HG02763 (cell line): ENCODE measurements at regions not wholly inside any gene's neighbourhood (a gene's known extent, or its start where the extent isn't known, plus 50 kb on each side); places are given as distances from the start of the nearest gene placed in this dataset.

Experiments
- ATAC-seq: cut with Tn5 transposase; IDR thresholded peaks from one replicate; pipeline ENCODE4 v1.9.1; 2021; ENCODE audit warnings: mild to moderate bottlenecking, moderate library complexity; ENCODE audit not compliant: unreplicated experiment

DNA sequence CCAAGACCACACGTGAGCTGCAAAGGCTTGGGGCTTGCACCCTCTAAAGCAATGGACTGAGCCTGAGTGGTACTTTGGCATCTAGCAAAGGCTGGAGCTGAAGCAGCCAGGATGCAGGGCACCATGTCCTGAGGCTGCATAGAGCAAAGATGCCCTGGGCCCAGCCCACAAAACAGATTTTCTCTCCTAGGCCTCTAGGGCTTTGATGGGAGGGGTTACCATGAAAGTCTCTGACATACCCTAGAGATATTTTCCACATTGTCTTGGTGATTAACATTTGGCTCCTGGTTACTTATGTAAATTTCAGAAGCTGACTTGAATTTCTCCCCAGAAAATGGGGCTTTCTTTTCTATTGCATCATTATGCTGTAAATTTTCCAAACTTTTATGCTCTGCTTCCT, 438.3 kb downstream of the SLC16A7 start:
- no peak for ATAC-seq

DNA sequence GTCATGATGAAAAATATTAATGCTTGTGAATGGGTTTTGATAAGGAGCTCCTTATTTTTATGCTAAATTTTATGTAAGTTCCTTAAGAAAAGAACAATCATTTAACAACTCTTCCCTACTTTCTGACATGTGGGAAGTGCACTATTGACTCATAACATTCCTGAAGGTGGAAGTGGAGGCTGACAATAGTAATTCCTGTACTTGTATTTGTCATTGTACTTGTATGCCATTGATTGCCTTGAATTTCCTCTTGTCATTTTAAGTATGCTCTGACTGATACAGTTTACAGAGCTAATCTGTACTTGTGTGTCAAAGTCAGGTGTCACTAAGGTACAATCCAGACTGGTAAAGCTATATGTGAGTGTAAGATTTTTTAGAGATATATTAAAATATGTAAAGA, 440.0 kb downstream of the SLC16A7 start:
- no peak for ATAC-seq

DNA sequence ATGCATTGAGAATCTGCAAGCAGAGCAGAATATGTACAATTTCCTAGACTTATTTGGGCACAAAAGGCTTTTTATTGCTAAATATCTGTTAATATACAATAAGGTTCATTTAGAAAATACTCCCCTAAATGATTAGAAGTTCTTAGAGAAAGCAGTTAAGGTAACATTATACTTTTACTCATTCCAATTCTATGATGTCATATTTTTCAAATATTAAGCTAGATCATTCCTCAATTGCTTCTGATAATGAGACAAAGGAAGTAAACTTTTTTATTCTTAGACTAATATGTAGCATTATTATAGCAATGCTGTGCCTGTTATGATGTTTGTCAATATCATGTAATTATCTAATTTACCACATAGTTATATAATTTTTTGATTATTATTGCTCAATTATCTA, 447.0 kb downstream of the SLC16A7 start:
- ATAC-seq, result no peak

DNA sequence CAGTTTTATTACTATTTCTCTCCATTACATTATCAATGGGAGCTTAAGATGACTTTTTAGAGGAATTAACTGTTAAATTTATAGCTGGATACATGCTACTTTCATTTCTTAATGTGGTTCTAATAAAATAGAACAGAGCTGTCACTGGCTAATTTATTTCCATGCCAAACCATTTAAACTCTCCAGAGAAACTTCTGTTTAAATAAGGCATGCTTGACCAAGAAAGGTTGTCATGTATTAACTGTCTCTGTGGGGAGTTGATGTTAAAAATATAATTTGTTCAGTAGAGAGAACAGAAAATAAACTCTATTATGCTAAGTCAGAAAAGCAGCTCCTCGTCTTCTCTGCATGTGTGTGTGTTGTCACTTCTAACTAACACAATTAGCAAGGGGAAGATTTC, 447.4 kb downstream of the SLC16A7 start:
- ATAC-seq, result no peak

DNA sequence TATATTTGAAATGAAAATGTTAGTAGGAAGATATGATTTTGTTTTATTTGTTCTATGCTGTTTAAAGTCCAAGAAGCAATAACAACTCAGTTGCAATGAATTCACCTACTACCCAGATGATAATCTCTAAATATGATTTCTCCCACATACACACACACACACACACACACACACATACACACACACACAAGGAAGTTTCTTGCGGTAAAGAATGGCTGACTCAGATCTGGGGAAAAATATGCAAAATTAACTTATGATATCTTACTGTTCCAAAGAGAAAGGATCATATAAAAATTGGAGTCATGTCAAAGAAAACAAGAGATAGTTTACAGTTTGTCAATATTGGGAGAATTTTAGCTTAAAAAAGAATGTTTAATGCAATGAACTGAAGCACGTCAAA, 456.7 kb downstream of the SLC16A7 start:
- ATAC-seq, result no peak

DNA sequence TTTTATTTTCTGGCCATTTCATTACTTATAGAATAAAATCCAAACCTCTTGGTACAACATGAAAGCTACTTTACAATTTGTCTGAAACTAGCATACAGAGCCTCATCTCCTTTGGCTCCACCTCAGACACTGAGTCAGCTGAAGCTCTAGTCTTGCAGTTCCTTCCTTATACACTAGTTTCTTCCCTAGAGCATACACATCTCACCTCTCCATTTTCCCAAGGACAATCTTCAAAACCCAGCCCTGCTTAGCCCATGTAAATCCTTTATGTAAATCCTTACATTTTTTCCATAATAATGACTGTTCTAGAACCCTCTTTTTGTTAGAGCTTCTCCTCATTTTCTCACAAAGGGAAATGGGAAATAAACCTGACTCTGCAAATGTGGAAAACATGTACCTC, 463.4 kb downstream of the SLC16A7 start:
- ATAC-seq, result no peak

DNA sequence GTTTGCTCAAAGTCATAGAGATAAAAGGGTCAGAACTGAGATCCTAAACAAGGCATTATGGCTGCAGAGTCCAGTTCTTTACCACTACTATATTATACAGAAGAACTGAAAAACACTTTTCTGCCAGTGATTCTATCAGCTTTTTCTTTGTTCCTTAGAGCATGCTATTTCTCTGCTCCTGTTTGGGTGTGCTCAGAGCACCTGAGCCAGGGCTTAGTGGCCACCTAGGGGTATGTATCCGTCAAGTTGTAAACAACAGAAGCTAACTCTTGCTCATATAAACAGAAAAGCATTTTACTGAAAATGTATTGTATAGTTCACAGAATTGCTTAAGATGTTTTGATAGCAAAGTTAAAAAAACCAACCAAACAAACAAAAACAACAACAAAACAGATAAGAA, 470.8 kb downstream of the SLC16A7 start:
- ATAC-seq, result no peak

DNA sequence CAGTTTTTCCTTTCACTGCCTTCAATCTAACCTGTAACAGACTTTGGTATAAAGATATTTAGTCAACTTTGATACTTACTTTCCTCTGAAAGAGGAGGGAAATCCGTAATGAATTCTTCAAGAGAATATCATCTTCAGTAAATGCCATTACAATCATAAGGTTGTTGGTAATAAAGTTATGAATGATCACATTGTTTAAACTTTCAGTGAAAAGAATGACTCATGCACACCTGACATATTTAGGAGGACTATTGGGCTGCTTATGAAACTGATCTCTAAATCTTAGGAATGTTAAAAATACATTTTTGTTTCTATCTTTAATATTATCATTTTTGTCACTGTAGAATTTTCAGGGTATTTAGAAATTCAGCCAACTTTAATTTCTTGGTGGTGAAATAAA, 474.7 kb downstream of the SLC16A7 start:
- ATAC-seq, result no peak

DNA sequence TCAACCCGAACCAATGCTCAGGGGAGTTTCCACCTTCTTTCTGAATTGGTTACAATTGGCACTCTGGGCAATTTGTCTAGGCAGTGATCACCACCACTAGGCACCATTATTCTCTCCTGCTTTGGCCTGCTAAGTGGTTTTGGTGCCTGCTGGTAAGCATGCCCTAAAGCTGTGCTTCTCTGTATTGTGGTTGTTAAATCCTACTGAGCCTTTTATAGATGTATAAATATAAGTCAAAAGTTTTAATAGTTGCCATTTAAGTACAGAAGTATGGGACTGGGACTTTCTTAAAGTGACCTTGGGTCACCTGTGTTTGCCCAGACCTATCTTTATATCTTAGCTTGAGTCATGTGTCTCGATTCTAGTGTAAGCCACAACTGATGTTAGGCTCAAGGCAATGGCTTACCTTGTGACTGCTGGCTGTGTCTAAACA, 475.9 kb downstream of the SLC16A7 start:
- no peak for ATAC-seq

DNA sequence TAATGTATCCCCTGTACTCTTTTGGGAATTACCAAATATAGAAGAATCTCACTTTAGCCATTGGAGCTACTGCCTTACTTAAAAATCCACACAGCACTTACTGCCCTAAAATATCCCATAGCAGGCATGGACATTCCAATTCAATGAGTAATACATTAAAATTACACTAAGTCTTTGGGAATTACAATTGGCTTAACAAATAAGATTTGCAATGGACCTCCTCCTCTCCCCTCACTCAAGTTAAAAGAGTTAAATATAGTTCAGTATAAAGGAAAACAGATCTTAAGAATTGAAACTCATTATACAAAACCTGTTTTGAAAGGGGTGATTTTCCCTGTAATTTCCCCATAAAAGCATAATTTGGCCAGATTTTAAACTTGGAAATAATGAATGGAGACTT, 477.1 kb downstream of the SLC16A7 start:
- ATAC-seq, result no peak

DNA sequence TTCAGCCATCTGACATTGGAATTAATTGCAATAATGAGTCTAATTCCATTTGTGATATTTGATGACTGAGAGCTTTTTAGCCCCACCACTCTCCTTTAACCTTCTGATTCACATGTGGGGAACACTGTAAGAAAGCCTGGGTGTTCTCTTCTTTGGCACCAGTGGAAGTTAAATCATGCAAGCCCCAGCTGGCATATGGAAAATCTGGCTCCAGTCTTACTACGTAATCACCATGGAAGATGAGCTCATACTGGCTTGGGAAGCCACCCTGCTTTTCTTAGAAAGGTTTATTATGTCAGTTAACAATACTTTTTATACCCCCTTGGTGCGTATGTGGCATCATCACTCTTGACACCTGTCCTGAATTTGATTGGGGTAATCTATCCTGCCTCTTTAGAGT, 479.3 kb downstream of the SLC16A7 start:
- no peak for ATAC-seq

DNA sequence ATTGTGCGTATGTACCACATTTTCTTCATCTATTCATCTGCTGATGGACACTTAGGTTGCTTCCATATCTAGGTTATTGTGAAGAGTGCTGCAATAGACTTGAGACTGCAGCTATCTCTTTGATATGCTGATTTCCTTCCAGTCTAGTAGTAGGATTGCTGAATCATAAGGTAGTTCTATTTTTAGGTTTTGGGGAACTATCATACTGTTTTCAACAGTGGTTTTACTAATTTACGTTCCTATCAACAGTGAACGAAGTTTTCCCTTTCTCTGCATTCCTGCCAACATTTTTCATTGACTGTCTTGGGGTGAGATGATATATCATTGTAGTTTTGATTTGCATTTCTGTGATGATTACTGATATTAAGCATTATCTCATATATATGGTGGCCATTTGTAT, 482.2 kb downstream of the SLC16A7 start:
- ATAC-seq, result no peak

DNA sequence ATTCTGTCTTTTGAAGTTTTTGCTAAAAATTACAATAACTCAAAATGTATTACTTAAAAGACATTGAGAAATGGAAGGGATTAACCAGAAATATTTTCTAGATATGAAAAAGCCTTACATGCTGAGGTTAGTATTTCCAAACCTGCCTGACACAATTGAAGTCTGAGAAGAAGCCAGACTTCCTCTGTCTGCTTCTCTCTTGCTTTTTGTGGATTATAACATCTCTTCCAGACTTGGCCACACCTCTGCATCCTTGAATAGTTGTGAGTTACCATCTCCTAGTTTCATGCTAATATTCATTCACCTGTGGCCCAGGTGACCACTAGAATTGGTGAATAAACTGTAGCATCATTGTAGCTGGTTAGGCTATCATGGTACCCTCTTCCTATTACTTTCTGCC, 497.6 kb downstream of the SLC16A7 start:
- ATAC-seq, result no peak

DNA sequence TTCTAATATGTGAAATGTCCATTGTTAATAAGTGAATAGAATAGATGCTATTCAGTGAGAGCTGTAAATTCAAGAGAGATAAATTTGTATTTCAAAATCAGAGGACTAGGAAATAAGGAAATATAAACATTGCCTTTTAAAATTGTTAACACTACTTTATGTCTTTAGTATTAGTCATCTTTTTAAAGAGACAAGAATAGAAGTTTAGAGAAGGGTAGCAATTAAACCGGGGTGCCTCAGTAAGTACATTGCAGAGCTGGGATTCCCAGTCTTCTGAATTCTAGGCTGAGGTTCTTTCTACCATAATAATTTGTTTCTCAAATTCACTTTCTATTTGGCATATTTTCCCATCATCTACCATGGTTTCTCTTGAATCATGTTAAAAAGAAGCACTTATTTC, 498.6 kb downstream of the SLC16A7 start:
- ATAC-seq, result no peak

DNA sequence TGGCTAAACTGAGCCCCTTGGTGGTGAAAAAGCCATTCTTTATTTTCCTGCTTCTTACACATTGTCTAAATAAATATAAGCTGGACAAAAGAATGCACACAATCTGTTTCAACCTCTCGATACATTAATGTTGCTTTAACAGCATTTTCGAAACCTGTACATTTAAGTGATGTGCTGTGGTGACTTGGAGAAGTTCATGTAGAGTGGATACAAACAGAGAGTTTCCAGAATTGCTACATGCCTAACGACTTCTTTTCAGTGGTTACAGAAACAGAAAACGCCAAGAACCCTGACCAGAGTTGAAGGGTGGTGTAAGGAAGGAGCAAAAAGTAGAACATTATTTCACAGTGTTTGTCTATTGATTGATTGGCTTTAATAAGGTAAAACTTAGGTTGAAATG, 500.9 kb downstream of the SLC16A7 start:
- ATAC-seq, result no peak

DNA sequence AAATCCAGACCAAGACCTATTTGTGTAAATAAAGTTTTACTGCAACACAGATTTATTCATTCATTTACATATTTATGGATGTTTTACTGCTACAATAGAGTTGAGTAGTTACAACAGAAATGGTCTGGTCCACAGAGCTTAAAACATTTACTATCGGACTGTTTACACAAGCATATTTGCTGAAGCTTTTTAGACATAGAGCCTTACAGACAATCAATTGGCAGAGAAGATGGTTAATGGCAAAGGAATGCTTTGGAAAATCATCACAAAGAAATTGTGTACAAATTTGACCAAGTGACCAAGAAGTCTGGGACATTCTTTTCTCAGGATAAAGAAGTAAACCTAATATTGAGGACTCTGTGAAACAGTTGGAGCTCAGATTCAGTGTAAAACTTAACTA, 504.3 kb downstream of the SLC16A7 start:
- no peak for ATAC-seq

DNA sequence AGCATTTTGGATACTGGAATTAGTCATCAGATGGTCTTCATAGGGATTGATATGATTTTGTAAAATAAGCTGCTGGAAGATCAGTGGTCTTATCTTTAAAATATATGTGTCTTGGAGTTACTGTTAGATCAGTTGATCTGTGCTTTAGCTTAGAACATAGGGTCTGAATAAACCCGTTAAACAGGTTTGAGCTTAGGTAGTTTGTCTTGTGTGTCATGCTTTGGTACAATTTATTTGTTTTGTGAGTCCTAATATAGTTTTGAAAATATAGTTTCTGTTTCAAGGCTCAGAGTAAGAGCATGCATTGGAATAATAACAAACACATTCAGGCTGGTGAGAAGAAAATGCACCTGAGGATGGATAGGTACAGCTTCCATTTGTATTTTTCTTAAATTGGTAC, 505.0 kb downstream of the SLC16A7 start:
- no peak for ATAC-seq

DNA sequence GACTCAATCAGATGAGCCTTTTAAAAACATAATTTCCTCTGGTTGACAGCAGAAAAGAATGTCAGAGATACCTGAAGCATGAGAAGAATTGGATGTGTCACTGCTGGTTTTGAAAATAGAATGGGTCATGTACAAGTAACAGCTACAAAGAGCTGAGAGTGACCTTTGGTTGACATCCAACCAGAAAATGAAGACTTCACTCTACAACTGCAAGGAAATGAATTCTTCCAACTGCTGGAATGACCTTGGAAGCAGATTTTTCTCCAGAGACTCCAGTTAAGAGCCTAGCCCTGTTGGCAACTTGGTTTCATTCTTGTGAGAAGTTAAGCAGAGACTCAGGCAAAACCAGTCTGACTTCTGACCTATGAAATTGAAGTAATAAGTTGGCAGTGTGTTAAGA, 505.9 kb downstream of the SLC16A7 start:
- ATAC-seq, result no peak

DNA sequence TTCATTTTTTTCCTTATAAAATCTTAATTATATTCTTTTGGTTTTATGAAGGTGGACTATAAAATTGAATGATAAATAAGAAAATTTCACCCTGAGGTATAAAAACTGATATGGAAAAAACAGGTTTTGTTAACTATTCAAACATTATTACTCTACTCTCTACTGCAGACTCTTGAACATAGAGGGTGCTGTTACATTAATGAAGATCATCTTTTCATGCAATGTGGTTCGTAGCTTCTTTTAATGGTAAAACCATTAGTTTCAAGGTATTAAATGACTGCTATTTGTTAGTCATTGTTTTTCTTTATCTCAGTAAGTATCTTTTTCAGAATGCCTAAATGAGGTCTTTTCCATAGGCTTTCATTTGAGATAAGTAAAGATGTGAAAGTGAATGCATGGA, 510.4 kb downstream of the SLC16A7 start:
- no peak for ATAC-seq

DNA sequence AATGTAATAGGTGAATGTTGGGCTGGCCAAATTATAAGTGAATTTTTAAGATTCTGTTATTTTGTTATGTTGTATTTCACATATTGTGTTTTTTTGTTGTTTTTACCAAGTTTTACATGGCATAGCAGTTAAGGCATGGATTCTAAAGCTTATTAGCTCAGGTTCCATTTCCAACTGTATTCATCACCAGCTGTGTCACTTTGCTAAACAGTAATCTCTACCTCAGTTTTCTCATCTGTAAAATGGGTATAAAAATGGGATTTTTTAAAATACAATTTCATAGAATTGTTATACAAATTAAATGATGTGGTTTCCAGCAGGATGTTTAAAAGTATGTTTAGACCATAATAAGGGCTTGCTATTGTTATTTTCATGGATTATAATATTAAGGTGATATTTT, 512.2 kb downstream of the SLC16A7 start:
- no peak for ATAC-seq

DNA sequence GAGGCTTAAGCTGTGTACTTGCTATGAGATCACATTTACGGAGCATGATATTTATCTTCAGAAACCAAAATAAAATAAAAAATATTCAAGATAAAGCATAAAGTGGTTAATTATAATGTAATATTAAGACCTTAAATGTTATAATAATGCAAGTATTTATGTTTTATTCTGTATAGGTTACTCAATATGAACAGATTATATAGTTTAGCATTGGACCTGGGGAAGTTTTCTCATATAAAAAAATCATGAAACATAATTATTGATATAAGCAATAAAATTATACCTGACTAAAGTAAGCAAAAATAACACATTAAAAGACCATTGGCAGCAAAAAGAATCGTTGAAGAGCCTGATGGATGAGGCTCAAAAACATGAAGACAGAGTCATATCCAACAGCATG, 516.2 kb downstream of the SLC16A7 start:
- ATAC-seq, result no peak

DNA sequence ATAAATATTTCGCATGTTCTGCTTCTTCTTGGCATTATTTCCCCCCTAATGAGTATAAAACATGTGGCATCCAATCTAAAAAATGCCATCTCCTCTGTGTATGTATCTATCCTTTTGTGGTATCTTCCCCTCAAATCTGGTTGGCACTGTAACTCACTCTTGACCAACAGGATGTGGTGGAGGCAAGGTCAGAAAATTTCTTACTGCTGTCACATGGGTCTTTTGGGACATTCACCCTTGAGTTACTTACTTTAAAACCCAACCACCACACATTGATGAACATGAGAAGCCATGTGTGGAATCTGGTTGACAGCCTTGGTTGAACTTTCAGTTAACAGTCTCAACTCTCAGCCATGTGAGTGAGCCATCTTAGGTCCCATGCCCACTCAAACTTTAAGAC, 516.9 kb downstream of the SLC16A7 start:
- no peak for ATAC-seq

DNA sequence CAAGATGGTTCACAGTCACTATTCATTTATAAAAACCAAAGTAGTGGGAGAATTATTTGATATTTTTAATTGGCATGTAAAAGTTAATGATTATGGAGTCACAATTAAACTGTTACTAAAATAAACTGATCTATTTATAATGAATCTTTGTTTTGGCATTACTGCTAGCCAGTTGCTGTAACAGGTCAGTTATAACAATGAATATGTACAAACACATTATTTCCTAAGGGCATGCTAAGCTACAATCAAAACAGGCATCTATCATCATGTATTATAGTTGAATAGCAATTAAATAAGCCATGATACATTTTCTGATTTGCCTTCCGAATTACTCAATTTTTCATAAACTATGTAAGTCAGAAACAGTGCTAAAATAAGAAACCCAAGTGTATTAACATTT, 518.3 kb downstream of the SLC16A7 start:
- ATAC-seq, result no peak

DNA sequence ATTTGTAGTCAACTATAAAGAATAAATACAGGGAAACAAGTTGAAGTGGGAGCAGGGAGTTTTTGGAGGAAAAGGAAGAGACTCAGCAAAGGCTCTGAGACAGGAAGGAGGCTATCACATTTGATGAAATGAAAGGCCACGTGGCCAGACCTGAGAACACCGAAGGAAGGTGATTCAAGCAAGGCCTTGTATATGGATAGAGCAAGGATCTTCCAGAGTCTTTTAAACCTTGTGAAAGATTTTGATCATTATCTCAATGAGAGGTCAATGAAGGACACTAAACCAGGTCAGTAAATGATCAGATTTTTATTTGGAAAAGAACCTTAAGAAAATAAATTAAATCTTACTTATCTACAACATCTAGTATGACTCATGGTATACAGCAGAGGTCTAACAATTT, 523.5 kb downstream of the SLC16A7 start:
- no peak for ATAC-seq
